ENCODE measurements at regions not wholly inside any gene's neighbourhood (a gene's known extent, or its start where the extent isn't known, plus 50 kb on each side); places are given as distances from the start of the nearest gene placed in this dataset.

- Histone ChIP-seq H3K4me2 (replicated peaks; ENCODE audit: extremely low read depth, low read length, poor library complexity, severe bottlenecking) (no peak overlapping the region), H3K27me3 (ENCODE audit: control insufficient read depth in 2 of 2, insufficient read depth in 2 of 2, low read length in 2 of 2) (no peaks in the 10 kb centered on the region), H3K4me3 (replicated peaks in 1 of 3; ENCODE audit: low read depth in 2 of 3, low read length in 3 of 3) (no peak overlapping the region), H3K4me1 (ENCODE audit: control insufficient read depth in 1 of 2, insufficient read depth in 2 of 2, low read length in 2 of 2) (no peaks in the 10 kb centered on the region), H3K36me3 (replicated peaks in 1 of 2; ENCODE audit: control insufficient read depth in 1 of 2, insufficient read depth in 2 of 2, low read length in 2 of 2) (no peaks in the 10 kb centered on the region), H3K79me2 (ENCODE audit: insufficient read depth, low read length) (no peaks in the 10 kb centered on the region), H3K9ac (ENCODE audit: insufficient read depth, low read length, poor library complexity, severe bottlenecking) (no peak overlapping the region), H4K20me1 (ENCODE audit: insufficient read depth, low read length) (no peaks in the 10 kb centered on the region), H3K27ac (ENCODE audit: low read depth in 1 of 2, low read length in 2 of 2) (no peak overlapping the region), H3K9me3 (replicated peaks in 1 of 2; ENCODE audit: control insufficient read depth in 1 of 2, insufficient read depth in 1 of 2, low read length in 2 of 2) (peaks cover 0 to 17% of the 10 kb centered on the region in 2 donors), H2AFZ (ENCODE audit: insufficient read depth, low read depth, low read length, poor library complexity, severe bottlenecking) (no peak overlapping the region)
- no peak for DNase-seq
- Mint-ChIP-seq H3K4me1 (no peaks in the 10 kb centered on the region), H3K36me3 (no peaks in the 10 kb centered on the region), H3K27ac (no peak overlapping the region), H3K4me3 (no peak overlapping the region), H3K27me3 (ENCODE audit: low read depth in 3 of 3) (no peaks in the 10 kb centered on the region), H3K9me3 (peaks cover 3 to 15% (median 10%) of the 10 kb centered on the region in 7 donors)
- intact Hi-C loops (cut with micrococcal nuclease): no loop called here
- 87% methylated on average over 2 of the region's 5 CpGs for WGBS (ENCODE audit: insufficient coverage)
- TF ChIP-seq CTCF (IDR thresholded peaks at IDR 0.05): no peak
Observed at GRCh38 chr4:186932196-186932595, 208.5 kb upstream of the FAT1 start.

GRCh38 chr4:186932631-186933187, 209.1 kb upstream of the FAT1 start:
- peaks cover 4 to 15% (median 10%) of the 10 kb centered on the region in 7 donors for H3K9me3 Mint-ChIP-seq
- no peak overlapping the region for H3K27ac Mint-ChIP-seq
- Histone ChIP-seq H3K4me2 (replicated peaks; ENCODE audit: extremely low read depth, low read length, poor library complexity, severe bottlenecking) (no peak overlapping the region), H3K4me1 (ENCODE audit: control insufficient read depth in 1 of 2, insufficient read depth in 2 of 2, low read length in 2 of 2) (no peaks in the 10 kb centered on the region), H3K9me3 (replicated peaks in 1 of 2; ENCODE audit: control insufficient read depth in 1 of 2, insufficient read depth in 1 of 2, low read length in 2 of 2) (peaks cover 0 to 17% of the 10 kb centered on the region in 2 donors), H3K79me2 (ENCODE audit: insufficient read depth, low read length) (no peaks in the 10 kb centered on the region), H3K27me3 (ENCODE audit: control insufficient read depth in 2 of 2, insufficient read depth in 2 of 2, low read length in 2 of 2) (no peaks in the 10 kb centered on the region), H3K27ac (ENCODE audit: low read depth in 1 of 2, low read length in 2 of 2) (no peak overlapping the region), H3K9ac (ENCODE audit: insufficient read depth, low read length, poor library complexity, severe bottlenecking) (no peak overlapping the region), H3K4me3 (replicated peaks in 1 of 3; ENCODE audit: low read depth in 2 of 3, low read length in 3 of 3) (no peak overlapping the region), H2AFZ (ENCODE audit: insufficient read depth, low read depth, low read length, poor library complexity, severe bottlenecking) (no peak overlapping the region), H4K20me1 (ENCODE audit: insufficient read depth, low read length) (no peaks in the 10 kb centered on the region), H3K36me3 (replicated peaks in 1 of 2; ENCODE audit: control insufficient read depth in 1 of 2, insufficient read depth in 2 of 2, low read length in 2 of 2) (no peaks in the 10 kb centered on the region)
- H3K36me3 Mint-ChIP-seq: no peaks in the 10 kb centered on the region
- DNase-seq: no peak
- H3K4me3 Mint-ChIP-seq: no peak overlapping the region
- no peaks in the 10 kb centered on the region for H3K4me1 Mint-ChIP-seq
- TF ChIP-seq CTCF (IDR thresholded peaks at IDR 0.05): no peak
- WGBS (ENCODE audit: insufficient coverage): 79% methylated on average over 3 of the region's 4 CpGs
- intact Hi-C loops (cut with micrococcal nuclease): no loop called here
- H3K27me3 Mint-ChIP-seq (ENCODE audit: low read depth in 3 of 3): no peaks in the 10 kb centered on the region
